Activated CD4-positive, alpha-beta T cell treated with anti-CD3 and anti-CD28 coated beads, Interleukin-2, amount 50 U/mL, for 24 hours (primary cell): ENCODE measurements at regions not wholly inside any gene's neighbourhood (a gene's known extent, or its start where the extent isn't known, plus 50 kb on each side); places are given as distances from the start of the nearest gene placed in this dataset.

ENCODE experiments used
- DNase-seq, 2 donors: peaks; one replicate each; pipeline ENCODE4 v3.0.0-alpha.2; 2020; ENCODE audit warnings: low read depth in 1 of 2, low spot score in 1 of 2

- DNase-seq: no peak
These were observed 50.8 kb upstream of the SLC39A10 start for GRCh38 chr2:195606179-195606578.

GRCh38 chr2:195604706-195605105 is 52.3 kb upstream of the SLC39A10 start:
- no peak for DNase-seq

GRCh38 chr2:195603998-195604397 is 53.0 kb upstream of the SLC39A10 start:
- DNase-seq: no peak

GRCh38 chr2:195603408-195603807 is 53.6 kb upstream of the SLC39A10 start:
- no peak for DNase-seq

- no peak for DNase-seq
These were observed 54.3 kb upstream of the SLC39A10 start for GRCh38 chr2:195602687-195603086.

GRCh38 chr2:195601361-195601760 is 55.7 kb upstream of the SLC39A10 start:
- no peak for DNase-seq

- no peak for DNase-seq
These were observed 56.2 kb upstream of the SLC39A10 start for GRCh38 chr2:195600778-195601177.

- no peak for DNase-seq
These were observed 60.2 kb upstream of the SLC39A10 start for GRCh38 chr2:195596840-195597239.

- DNase-seq: no peak
These were observed 61.2 kb upstream of the SLC39A10 start for GRCh38 chr2:195595825-195596224.

GRCh38 chr2:195594919-195595694 is 61.9 kb upstream of the SLC39A10 start:
- no peak for DNase-seq

GRCh38 chr2:195594248-195594647 is 62.8 kb upstream of the SLC39A10 start:
- no peak for DNase-seq

GRCh38 chr2:195592105-195592504 is 64.9 kb upstream of the SLC39A10 start:
- no peak for DNase-seq

- DNase-seq: no peak
These were observed 66.2 kb upstream of the SLC39A10 start for GRCh38 chr2:195590861-195591205.

- no peak for DNase-seq
These were observed 66.7 kb upstream of the SLC39A10 start for GRCh38 chr2:195590199-195590860.

GRCh38 chr2:195587966-195588365 is 69.1 kb upstream of the SLC39A10 start:
- DNase-seq: no peak

GRCh38 chr2:195586062-195586714 is 70.8 kb upstream of the SLC39A10 start:
- no peak for DNase-seq

GRCh38 chr2:195582188-195582587 is 74.8 kb upstream of the SLC39A10 start:
- DNase-seq: no peak

GRCh38 chr2:195579776-195580555 is 77.1 kb upstream of the SLC39A10 start:
- no peak for DNase-seq

- no peak for DNase-seq
These were observed 81.1 kb upstream of the SLC39A10 start for GRCh38 chr2:195575879-195576401.

- DNase-seq: no peak
These were observed 82.0 kb upstream of the SLC39A10 start for GRCh38 chr2:195575016-195575415.

- DNase-seq: no peak
These were observed 82.7 kb upstream of the SLC39A10 start for GRCh38 chr2:195574312-195574711.
